HFFc6 (cell line): ENCODE measurements at regions not wholly inside any gene's neighbourhood (a gene's known extent, or its start where the extent isn't known, plus 50 kb on each side); places are given as distances from the start of the nearest gene placed in this dataset.

ENCODE experiments used
- DNase-seq: peaks from one replicate; pipeline ENCODE4 v3.0.0-alpha.2; 2018
- H3K27ac Mint-ChIP-seq: 2 replicates; pipeline ENCODE4 v1.8.0; 2020; ENCODE audit warnings: mild to moderate bottlenecking, mixed read lengths
- H3K27me3 Mint-ChIP-seq: 2 replicates; pipeline ENCODE4 v1.8.0; 2021; ENCODE audit warnings: mild to moderate bottlenecking, moderate library complexity, mixed read lengths; ENCODE audit not compliant: insufficient read depth
- H3K36me3 Mint-ChIP-seq: 2 replicates; pipeline ENCODE4 v1.8.0; 2021; ENCODE audit warnings: low read depth, mixed read lengths
- H3K4me1 Mint-ChIP-seq: 2 replicates; pipeline ENCODE4 v1.8.0; 2020; ENCODE audit warnings: low read depth, mixed read lengths
- H3K4me3 Mint-ChIP-seq: 2 replicates; pipeline ENCODE4 v1.8.0; 2020; ENCODE audit warnings: mild to moderate bottlenecking, moderate library complexity, mixed read lengths
- H3K9me3 Mint-ChIP-seq: 2 replicates; pipeline ENCODE4 v1.8.0; 2020; ENCODE audit warnings: mild to moderate bottlenecking, mixed read lengths
- TF ChIP-seq, protein P1 (sequence below): fragments of 200-600 bp; sonication (generic); IDR thresholded peaks from 2 replicates; pipeline ENCODE4 v1.5.0; 2021; ENCODE audit warnings: antibody characterized with exemption, mild to moderate bottlenecking

DNA sequence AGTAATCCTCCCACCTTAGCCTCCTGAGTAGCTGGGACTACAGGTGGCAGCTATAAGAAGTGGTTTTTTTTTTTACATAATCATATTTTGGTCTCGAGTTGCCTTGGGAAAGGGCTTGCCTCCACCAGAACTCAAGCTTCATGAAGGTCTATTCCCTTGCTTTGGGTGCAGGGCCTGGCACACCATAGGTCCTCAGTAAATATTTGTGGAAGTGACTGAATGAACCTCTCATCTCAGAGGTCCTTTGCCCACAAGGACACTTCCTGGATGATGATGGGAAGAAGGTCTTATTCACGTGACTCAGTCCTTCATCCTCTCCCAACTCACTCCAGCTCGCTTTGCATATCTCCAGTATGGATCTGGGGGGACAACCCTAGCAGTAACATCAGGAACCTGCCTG lies 114.0 kb upstream of the MED13L start:
- peaks cover 2% of the 10 kb centered on the region for H3K27me3 Mint-ChIP-seq
- DNase-seq, result no peak
- peaks cover 14% of the 10 kb centered on the region for H3K9me3 Mint-ChIP-seq
- H3K36me3 Mint-ChIP-seq, result peaks cover 15% of the 10 kb centered on the region
- TF ChIP-seq, protein P1, sequence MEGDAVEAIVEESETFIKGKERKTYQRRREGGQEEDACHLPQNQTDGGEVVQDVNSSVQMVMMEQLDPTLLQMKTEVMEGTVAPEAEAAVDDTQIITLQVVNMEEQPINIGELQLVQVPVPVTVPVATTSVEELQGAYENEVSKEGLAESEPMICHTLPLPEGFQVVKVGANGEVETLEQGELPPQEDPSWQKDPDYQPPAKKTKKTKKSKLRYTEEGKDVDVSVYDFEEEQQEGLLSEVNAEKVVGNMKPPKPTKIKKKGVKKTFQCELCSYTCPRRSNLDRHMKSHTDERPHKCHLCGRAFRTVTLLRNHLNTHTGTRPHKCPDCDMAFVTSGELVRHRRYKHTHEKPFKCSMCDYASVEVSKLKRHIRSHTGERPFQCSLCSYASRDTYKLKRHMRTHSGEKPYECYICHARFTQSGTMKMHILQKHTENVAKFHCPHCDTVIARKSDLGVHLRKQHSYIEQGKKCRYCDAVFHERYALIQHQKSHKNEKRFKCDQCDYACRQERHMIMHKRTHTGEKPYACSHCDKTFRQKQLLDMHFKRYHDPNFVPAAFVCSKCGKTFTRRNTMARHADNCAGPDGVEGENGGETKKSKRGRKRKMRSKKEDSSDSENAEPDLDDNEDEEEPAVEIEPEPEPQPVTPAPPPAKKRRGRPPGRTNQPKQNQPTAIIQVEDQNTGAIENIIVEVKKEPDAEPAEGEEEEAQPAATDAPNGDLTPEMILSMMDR, result no peak
- H3K27ac Mint-ChIP-seq, result no peak overlapping the region
- H3K4me3 Mint-ChIP-seq, result no peak overlapping the region
- H3K4me1 Mint-ChIP-seq, result peaks cover 58% of the 10 kb centered on the region

DNA sequence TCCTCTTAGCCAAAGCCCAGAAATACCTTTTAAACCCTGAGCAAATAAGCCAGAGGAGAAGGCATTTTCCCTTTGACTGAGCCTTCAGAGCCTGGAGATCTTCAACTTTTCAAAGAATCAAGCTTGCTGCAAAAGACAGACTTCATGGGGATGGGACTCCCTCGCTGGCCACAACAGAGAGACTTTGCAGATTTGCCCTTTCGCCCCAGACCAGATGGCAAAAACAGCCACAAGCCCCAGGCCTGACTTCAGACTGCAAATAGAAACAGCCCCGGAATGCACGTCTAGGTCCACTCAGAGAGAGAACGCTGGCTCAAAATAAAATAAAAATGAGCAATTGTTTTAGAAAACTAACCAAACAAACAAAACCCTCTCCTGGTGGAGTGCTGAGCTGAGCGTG lies 114.6 kb upstream of the MED13L start:
- Mint-ChIP-seq H3K4me1 (peaks cover 60% of the 10 kb centered on the region), H3K27ac (no peak overlapping the region), H3K27me3 (peaks cover 2% of the 10 kb centered on the region; the same call in 1 of the 2 replicates), H3K9me3 (peaks cover 14% of the 10 kb centered on the region), H3K4me3 (no peak overlapping the region), H3K36me3 (peaks cover 15% of the 10 kb centered on the region)
- no peak for DNase-seq
- TF ChIP-seq, protein P1, result no peak

DNA sequence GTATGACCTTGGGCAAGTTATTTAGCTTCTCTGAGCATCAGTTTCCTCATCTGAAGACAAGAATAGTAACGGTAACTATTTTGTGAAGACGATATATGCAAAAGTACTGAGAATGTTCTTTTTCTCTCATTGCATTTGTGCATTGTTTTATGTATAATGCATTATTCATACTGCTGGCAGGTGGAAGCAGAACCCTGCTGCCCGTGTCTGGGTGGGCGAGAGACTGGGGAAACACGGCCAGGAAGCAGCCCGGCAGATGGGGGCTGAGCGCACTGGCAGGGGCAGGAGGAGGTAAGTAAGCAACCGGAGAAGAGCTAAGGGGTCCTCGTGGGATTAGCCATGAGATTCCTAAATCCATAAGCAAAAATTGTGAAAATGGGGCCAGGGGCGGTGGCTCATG lies 115.8 kb upstream of the MED13L start:
- TF ChIP-seq, protein P1, result no peak
- DNase-seq, result no peak
- Mint-ChIP-seq H3K9me3 (peaks cover 14% of the 10 kb centered on the region), H3K27ac (no peak overlapping the region), H3K27me3 (peaks cover 2% of the 10 kb centered on the region; the same call in 1 of the 2 replicates), H3K36me3 (peaks cover 19% of the 10 kb centered on the region), H3K4me1 (peaks cover 60% of the 10 kb centered on the region), H3K4me3 (no peak overlapping the region)

DNA sequence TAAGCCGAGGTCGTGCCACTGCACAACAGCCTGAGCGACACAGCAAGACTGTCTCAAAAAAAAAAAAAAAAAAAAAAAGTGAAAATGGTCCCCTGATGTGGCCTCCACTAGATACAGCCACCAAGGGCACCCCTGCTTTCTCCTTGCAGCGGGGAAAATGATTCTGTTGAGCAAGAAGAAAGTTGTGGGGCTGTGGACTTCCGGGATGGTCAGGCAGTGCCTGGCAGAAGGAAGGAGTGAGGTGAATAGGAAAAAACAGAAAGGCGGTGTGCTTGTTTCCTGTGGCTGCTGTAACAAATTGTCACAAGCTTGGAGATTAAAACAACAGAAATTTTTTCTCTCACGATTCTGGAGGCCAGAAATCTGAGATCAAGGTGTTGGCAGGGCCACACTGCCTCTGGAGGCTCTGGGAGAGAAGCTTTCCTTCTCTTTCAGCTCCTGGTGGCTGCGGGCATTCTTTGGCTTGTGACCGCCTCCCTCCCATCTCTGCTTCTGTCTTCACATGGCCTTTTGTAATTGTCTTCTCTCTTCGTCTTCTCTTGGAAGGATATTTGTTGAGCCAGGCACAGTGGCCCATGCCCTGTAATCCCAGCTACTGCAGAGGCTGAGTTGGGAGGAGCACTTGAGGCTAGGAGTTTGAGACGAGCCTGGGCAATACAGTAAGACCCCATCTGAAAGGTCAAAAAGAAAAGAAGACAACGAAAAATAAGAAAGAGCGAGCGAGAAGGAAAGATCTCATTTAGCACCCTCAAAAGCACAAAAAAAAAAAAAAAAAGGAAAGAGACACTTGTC lies 116.6 kb upstream of the MED13L start:
- H3K4me1 Mint-ChIP-seq, result peaks cover 52% of the 10 kb centered on the region
- peaks cover 22% of the 10 kb centered on the region for H3K9me3 Mint-ChIP-seq
- H3K4me3 Mint-ChIP-seq, result no peak overlapping the region
- H3K27ac Mint-ChIP-seq, result no peak overlapping the region
- no peak for DNase-seq
- TF ChIP-seq, protein P1, result no peak
- H3K27me3 Mint-ChIP-seq, result peaks cover 2% of the 10 kb centered on the region; the same call in 1 of the 2 replicates
- peaks cover 25% of the 10 kb centered on the region for H3K36me3 Mint-ChIP-seq

DNA sequence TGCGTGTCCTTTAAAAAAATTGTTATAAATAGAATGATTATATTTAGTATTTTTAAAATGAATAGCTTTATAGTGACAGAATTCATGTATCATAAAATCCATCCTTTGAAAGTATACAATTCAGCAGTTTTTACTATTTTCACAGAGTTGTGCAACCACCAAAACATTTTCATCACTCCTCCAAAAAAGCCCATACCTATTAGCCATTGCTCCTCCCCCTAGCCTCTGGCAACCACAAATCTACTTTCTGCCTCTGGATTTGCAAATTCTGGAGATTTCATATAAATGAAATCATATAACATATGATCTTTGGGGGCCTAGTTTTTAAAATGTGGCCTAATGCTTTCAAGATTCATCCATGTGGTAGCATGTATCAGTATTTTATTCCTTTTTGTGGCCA lies 117.9 kb upstream of the MED13L start:
- peaks cover 36% of the 10 kb centered on the region for H3K36me3 Mint-ChIP-seq
- TF ChIP-seq, protein P1, result no peak
- DNase-seq, result no peak
- H3K9me3 Mint-ChIP-seq, result peaks cover 31% of the 10 kb centered on the region
- H3K4me3 Mint-ChIP-seq, result no peak overlapping the region
- peaks cover 38% of the 10 kb centered on the region for H3K4me1 Mint-ChIP-seq
- peaks cover 2% of the 10 kb centered on the region; the same call in 1 of the 2 replicates for H3K27me3 Mint-ChIP-seq
- H3K27ac Mint-ChIP-seq, result 0 out of 2 replicates have a peak overlapping the region, but pooled peaks have one; percentile 8
